A673 (cell line): ENCODE measurements at regions not wholly inside any gene's neighbourhood (a gene's known extent, or its start where the extent isn't known, plus 50 kb on each side); places are given as distances from the start of the nearest gene placed in this dataset.

Source experiments
- BruUV-seq: library from RNA; stranded (reverse); fragments of 400-500 nt; replicated peaks from 2 replicates; lab custom pipeline; 2021; lab: Mats Ljungman, UMichigan
- CTCF ChIA-PET: fragments of 300-600 bp; sonication (Branson Sonifier 250); formaldehyde crosslinking; loops from one replicate; lab custom pipeline; 2022; ENCODE audit warnings: antibody characterized with exemption; lab: Charles Lee
- POLR2A ChIA-PET: fragments of 300-600 bp; sonication (Branson Sonifier 250); formaldehyde crosslinking; loops from one replicate; lab custom pipeline; 2022; ENCODE audit warnings: antibody characterized with exemption; ENCODE audit not compliant: low non-redundant PET; lab: Charles Lee
- DNase-seq: peaks from one replicate; pipeline ENCODE4 v3.0.0-alpha.2; 2015; ENCODE audit warnings: low spot score
- H3K27ac ChIP-seq: fragments of 200-600 bp; sonication (generic); 2 replicates; pipeline ENCODE4 v1.5.1; 2016; ENCODE audit warnings: mixed run types, low read depth, mild to moderate bottlenecking, mixed read lengths, antibody characterized with exemption, low read length; ENCODE audit not compliant: poor library complexity, severe bottlenecking
- H3K27me3 ChIP-seq: fragments of 200-600 bp; sonication (generic); replicated peaks from 2 replicates; pipeline ENCODE4 v1.6.1; 2017; ENCODE audit warnings: mixed run types, low read depth, mild to moderate bottlenecking, mixed read lengths, antibody characterized with exemption, low read length; ENCODE audit not compliant: insufficient read depth, poor library complexity
- H3K36me3 ChIP-seq: fragments of 200-600 bp; sonication (generic); 2 replicates; pipeline ENCODE4 v1.6.1; 2016; ENCODE audit warnings: mixed run types, mild to moderate bottlenecking, mixed read lengths, antibody characterized with exemption, low read length; ENCODE audit not compliant: insufficient read depth, poor library complexity, severe bottlenecking
- H3K4me1 ChIP-seq: fragments of 200-600 bp; sonication (generic); 2 replicates; pipeline ENCODE4 v1.6.1; 2017; ENCODE audit warnings: mixed run types, mild to moderate bottlenecking, mixed read lengths, antibody characterized with exemption, low read length; ENCODE audit not compliant: insufficient read depth, poor library complexity, severe bottlenecking
- H3K4me3 ChIP-seq: fragments of 200-600 bp; sonication (generic); 2 replicates; pipeline ENCODE4 v1.5.1; 2016; ENCODE audit warnings: low read depth, mixed run types, mild to moderate bottlenecking, mixed read lengths, low read length; ENCODE audit not compliant: poor library complexity, severe bottlenecking
- H3K9me3 ChIP-seq: fragments of 200-600 bp; sonication (generic); 2 replicates; pipeline ENCODE4 v1.6.1; 2016; ENCODE audit warnings: mixed run types, low read depth, mild to moderate bottlenecking, mixed read lengths, antibody characterized with exemption, low read length; ENCODE audit not compliant: poor library complexity, severe bottlenecking
- EZH2 ChIP-seq: fragments of 200-600 bp; sonication (generic); IDR thresholded peaks from 2 replicates; pipeline ENCODE4 v1.6.1; 2017; ENCODE audit warnings: borderline replicate concordance, low read depth, mild to moderate bottlenecking, mixed read lengths, antibody characterized with exemption, low read length; ENCODE audit not compliant: poor library complexity, severe bottlenecking
- intact Hi-C: fragments of 100-400 bp; cut with micrococcal nuclease; formaldehyde crosslinking; loops from one replicate; pipeline ENCODE4 v1.10.0; 2022; ENCODE audit not compliant: unreplicated experiment
- TF ChIP-seq, protein P1 (sequence below): fragments of 300-800, 200-600 bp; sonication (generic); conservative IDR thresholded peaks from 2 replicates; pipeline ENCODE4 v1.5.1; 2017; ENCODE audit warnings: low read depth, mild to moderate bottlenecking, antibody characterized with exemption, low read length, moderate library complexity, mixed read lengths

DNA sequence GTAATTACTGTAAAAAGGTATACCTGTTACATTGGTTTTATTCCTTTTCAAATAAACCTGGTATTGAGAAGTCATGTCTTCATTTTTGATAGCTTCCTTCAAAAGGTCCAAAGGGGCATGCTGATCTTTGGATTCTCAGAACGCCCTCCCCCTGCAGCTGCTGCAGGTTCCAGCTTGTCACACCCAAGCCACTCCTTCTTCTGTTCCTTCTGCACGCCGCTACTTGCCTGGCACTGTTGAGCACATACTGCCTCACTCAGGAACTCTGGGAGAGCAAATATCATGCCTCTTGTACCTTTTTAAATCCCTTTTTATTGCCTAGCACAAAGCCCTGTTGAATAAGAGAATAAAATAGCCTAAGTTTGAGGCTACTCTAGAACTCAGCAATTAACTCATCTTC is 136.9 kb downstream of the BARHL2 start:
- DNase-seq: peak; percentile 19
- no peak for TF ChIP-seq EZH2
- TF ChIP-seq, protein P1, sequence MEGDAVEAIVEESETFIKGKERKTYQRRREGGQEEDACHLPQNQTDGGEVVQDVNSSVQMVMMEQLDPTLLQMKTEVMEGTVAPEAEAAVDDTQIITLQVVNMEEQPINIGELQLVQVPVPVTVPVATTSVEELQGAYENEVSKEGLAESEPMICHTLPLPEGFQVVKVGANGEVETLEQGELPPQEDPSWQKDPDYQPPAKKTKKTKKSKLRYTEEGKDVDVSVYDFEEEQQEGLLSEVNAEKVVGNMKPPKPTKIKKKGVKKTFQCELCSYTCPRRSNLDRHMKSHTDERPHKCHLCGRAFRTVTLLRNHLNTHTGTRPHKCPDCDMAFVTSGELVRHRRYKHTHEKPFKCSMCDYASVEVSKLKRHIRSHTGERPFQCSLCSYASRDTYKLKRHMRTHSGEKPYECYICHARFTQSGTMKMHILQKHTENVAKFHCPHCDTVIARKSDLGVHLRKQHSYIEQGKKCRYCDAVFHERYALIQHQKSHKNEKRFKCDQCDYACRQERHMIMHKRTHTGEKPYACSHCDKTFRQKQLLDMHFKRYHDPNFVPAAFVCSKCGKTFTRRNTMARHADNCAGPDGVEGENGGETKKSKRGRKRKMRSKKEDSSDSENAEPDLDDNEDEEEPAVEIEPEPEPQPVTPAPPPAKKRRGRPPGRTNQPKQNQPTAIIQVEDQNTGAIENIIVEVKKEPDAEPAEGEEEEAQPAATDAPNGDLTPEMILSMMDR: no peak
- Histone ChIP-seq H3K36me3 (no peaks in the 10 kb centered on the region), H3K4me1 (peaks cover 3% of the 10 kb centered on the region), H3K27me3 (no peaks in the 10 kb centered on the region), H3K9me3 (no peaks in the 10 kb centered on the region), H3K4me3 (no peak overlapping the region), H3K27ac (no peak overlapping the region)
- no TSS peak for BruUV-seq
- CTCF ChIA-PET: no interaction called here
- intact Hi-C loops: loop anchor here (2.0 kb wide), 1 partner anchor 447 kb away; no protein-coding TSS in a partner anchor
- POLR2A ChIA-PET: no interaction called here

DNA sequence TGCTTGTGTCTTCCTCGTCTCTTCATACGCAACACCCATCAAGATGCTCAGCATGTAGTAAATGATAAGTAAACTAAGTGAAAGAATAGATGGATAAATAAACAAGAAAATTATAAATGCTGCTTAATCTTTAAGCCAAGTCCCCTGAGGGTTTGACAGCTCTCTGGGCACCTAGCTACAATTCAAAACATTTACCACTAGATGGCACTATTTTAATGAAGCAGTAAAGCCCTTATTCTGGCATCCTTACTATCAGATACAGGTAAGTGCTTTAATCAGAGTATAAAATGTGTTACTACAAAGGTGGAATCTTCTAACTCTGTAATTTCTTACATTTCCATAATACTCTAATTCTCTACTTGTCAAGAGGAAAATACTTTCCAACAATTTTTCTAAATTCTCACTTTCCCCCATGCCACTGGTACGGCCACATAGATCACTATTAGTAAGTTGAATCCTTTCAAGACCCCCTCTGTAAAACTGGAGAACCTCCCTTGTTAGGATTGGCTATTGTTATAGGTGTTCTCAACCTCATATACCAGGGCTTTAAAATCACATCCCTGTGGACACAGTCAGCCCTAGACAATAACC is 137.8 kb downstream of the BARHL2 start:
- no peak overlapping the region for H3K4me3 ChIP-seq
- H3K27me3 ChIP-seq: no peaks in the 10 kb centered on the region
- DNase-seq: peak; percentile 80
- H3K36me3 ChIP-seq: no peaks in the 10 kb centered on the region
- H3K9me3 ChIP-seq: no peaks in the 10 kb centered on the region
- BruUV-seq: no TSS peak
- TF ChIP-seq, protein P1: peak; percentile 83
- no peak for TF ChIP-seq EZH2
- POLR2A ChIA-PET: no interaction called here
- peaks cover 3% of the 10 kb centered on the region for H3K4me1 ChIP-seq
- no peak overlapping the region for H3K27ac ChIP-seq
- intact Hi-C loops: loop anchor here (2.0 kb wide), 1 partner anchor 129 kb away; no protein-coding TSS in a partner anchor
- CTCF ChIA-PET: interaction anchor here (0.6 to 1.4 kb wide), 11 partner anchors 10 to 586 kb away, joined by 3 to 7 read pairs (median 4); no protein-coding TSS in a partner anchor

DNA sequence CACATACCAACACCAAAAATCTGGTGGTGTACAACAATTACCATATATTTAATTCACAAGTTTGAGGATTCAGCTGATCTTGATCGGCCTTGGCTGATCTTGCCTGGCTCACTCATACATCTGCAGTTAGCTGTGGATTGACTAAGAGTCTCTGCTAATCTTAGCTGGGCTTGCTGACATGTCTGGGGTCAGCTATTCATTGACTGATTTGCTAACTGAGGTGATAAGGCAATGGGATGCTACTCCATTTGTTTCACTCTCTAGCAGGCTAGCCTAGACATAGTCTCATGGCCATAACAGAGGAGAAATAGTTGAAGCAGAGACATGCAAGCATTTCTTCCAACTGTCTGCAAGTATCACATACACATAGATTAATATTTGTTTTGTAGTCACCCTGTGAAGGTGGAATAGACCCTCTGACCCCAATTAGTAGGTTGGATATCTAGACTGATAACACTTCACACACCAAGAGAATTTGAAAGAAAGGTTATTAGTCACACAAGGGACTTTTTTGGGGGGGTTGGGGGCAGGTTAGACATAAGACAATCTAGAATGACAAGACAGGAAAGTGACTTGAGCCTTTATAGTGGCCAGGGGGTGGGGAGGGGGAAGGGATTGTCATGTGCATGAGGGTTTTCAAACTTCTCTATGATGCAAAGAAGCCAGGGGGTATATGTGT is 142.3 kb downstream of the BARHL2 start:
- H3K27ac ChIP-seq: no peak overlapping the region
- H3K9me3 ChIP-seq: no peaks in the 10 kb centered on the region
- H3K27me3 ChIP-seq: no peaks in the 10 kb centered on the region
- no TSS peak for BruUV-seq
- no peak overlapping the region for H3K4me3 ChIP-seq
- TF ChIP-seq, protein P1: no peak
- TF ChIP-seq EZH2: no peak
- ChIA-PET CTCF (no interaction called here), POLR2A (no interaction called here)
- no peaks in the 10 kb centered on the region for H3K36me3 ChIP-seq
- intact Hi-C loops: no loop called here
- peaks cover 3% of the 10 kb centered on the region for H3K4me1 ChIP-seq
- no peak for DNase-seq
